ENCODE measurements at regions not wholly inside any gene's neighbourhood (a gene's known extent, or its start where the extent isn't known, plus 50 kb on each side); places are given as distances from the start of the nearest gene placed in this dataset.
A peak's percentile ranks its signal among the peaks of the same experiment; 100 is the strongest.
"Not testable (repeated sequence)": the region's sequence is repeated elsewhere in the genome, so short reads cannot be mapped to it uniquely, and the experiment has no call there.

DNA sequence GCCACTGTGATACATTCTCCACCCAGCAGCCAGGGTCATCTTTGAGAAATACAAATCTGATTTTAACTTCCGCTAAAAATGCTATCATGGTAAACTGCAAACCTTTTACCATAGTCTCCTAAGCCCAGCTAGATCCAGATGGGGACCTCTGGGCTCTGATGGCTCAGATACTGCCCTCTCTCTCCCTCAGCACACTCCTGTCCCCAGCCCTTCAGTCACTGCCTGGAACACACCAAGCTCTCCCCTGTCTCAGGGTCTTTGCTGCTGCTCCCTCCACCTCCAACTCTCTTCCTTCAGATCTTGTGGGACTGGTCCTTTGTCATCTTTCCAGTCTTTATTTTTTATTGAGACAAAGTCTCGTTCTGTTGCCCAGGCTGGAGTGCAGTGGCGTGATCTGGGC is 65.1 kb downstream of the SPRY4 start:
- no peak for DNase-seq

- no peak for DNase-seq
Observed at GRCh38 chr5:142255831-142256230, 69.0 kb downstream of the SPRY4 start.

GRCh38 chr5:142254431-142254830 is 70.4 kb downstream of the SPRY4 start:
- no peak for DNase-seq

DNA sequence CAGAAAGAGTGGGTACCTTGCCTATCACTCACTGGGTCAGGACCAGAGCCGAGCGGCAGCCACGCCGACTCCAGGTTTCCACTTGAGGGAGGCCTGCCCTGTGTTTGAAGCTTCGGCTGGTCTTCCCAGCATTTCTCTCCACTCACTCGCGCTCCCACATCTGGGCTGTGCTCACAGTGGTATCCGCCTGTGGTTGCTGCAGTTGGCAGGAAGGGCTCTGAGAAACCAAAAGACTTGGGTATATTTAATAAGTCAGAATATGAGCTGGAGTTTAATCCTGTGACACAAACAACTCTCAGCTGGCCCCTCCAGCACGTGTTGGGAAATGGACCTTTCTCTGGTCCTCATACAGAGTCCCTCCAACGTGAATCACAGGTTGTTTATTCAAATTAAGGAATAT is 70.9 kb downstream of the SPRY4 start:
- no peak for DNase-seq

- no peak for DNase-seq
Observed at GRCh38 chr5:142250119-142250518, 74.7 kb downstream of the SPRY4 start.

GRCh38 chr5:142248853-142249462 is 75.9 kb downstream of the SPRY4 start:
- DNase-seq: no peak

- no peak for DNase-seq
Observed at GRCh38 chr5:142246258-142246657, 78.6 kb downstream of the SPRY4 start.

GRCh38 chr5:142245786-142246185 is 79.0 kb downstream of the SPRY4 start:
- DNase-seq: no peak

- DNase-seq: no peak
Observed at GRCh38 chr5:142244440-142244839, 80.4 kb downstream of the SPRY4 start.

GRCh38 chr5:142242272-142242671 is 82.5 kb downstream of the SPRY4 start:
- DNase-seq: no peak

- DNase-seq: no peak
Observed at GRCh38 chr5:142239394-142240159, 85.2 kb downstream of the SPRY4 start.

DNA sequence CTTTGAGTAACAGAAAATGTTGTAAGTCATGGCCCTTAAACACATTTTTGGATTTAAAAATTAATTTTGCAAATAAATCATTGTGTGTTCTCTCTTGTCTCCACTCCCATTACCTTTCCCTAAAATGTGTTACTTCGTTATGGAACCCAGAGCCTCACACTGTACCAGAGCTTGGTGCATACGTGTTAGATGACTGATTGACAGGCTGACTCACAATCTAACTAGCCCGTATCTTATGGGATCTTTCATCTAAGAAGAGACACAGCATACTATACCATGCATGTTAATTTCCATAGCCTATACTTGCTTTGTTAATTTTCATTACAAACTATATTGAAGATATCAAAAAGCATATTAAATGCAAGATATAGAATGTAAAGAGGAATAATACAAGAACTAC is 87.1 kb downstream of the SPRY4 start:
- DNase-seq: no peak

- not testable (repeated sequence) for DNase-seq
Observed at GRCh38 chr5:142236673-142237290, 88.0 kb downstream of the SPRY4 start.

- DNase-seq: no peak
Observed at GRCh38 chr5:142235870-142236672, 88.8 kb downstream of the SPRY4 start.

- DNase-seq: peak; percentile 0
Observed at GRCh38 chr5:142235050-142235797, 89.6 kb downstream of the SPRY4 start.

DNA sequence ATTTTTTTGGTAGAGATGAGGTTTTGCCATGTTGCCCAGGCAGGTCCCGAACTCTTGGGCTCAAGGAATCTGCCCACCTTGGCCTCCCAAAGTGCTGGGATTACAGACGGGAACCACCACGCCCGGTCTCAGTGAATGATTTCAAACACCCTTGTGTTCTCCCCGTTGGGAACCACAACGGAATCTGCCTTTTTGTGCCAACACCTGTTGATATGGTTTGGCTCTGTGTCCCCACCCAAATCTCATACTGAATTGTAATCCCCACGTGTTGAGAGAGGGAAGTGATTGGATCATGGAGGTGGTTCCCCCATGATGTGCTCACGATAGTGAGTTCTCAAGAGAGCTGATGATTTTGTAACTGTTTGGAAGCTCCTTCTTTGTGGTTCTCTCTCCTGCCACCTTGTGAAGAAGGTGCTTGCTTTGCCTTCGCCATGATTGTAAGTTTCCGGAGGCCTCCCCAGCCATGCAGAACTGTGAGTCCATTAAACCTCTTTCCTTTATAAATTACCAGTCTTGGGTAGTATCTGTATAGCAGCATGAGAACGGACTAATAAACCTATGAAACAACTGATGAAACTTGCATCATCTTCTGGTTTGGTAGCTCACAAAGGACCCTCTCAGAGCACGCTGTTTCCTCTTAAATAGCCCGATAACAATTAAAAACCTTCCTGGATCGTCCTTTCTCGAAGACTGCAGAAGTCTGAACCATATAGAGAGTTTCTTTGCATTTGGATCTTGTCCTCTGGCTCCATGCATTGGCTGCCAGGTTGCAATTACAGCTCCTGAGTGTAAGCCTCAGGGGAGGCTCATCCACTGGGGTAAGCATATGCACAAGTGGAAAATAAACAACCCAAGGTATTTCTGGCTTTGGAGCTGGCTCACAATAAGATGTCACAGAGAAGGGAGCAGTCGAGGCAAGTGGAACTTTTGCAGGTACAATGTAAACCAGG is 91.5 kb downstream of the SPRY4 start:
- DNase-seq: peak; percentile 10

- not testable (repeated sequence) for DNase-seq
Observed at GRCh38 chr5:142230949-142231348, 93.9 kb downstream of the SPRY4 start.

DNA sequence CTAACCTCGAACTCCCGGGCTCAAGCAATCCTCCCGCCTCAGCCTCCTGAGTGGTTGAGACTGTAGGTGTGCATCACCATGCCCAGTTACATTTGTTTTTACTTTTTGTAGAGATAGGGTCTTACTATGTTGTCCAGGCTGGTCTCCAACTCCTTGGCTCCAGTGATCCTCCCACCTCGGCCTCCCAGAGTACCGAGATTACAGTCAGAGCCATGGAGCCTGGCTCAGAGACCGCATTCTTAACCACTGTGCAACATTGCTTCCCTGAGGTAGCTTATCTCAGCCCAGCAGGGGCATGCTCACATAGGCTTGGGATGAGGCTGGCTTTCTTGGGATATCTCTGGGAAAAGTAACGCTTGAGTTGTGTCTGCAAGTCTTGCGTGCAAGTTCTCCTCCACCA is 99.7 kb downstream of the SPRY4 start:
- DNase-seq: no peak

GRCh38 chr5:142222866-142223558 is 101.8 kb downstream of the SPRY4 start:
- DNase-seq: no peak

- DNase-seq: no peak
Observed at GRCh38 chr5:142222225-142222865, 102.5 kb downstream of the SPRY4 start.
